ENCODE measurements at regions not wholly inside any gene's neighbourhood (a gene's known extent, or its start where the extent isn't known, plus 50 kb on each side); places are given as distances from the start of the nearest gene placed in this dataset.

- TF ChIP-seq ZBTB33 (IDR thresholded peaks at IDR 0.05; ENCODE audit: borderline replicate concordance, low read depth): no peak
- TF ChIP-seq GATA2 (CRISPR knock-in tag; IDR thresholded peaks at IDR 0.05): no peak
- TF ChIP-seq FOXJ3 (CRISPR knock-in tag; IDR thresholded peaks at IDR 0.05): no peak
- no peak for TF ChIP-seq USF2 (IDR thresholded peaks at IDR 0.05; ENCODE audit: borderline replicate concordance, low read depth, low read length)
- TF ChIP-seq USF1 (IDR thresholded peaks at IDR 0.05; ENCODE audit: borderline replicate concordance, low read depth): no peak
- TF ChIP-seq CTCF (IDR thresholded peaks at IDR 0.05): no peak
These were observed 261.8 kb upstream of the IRX1 start (continued) for GRCh38 chr5:3333836-3334235.

GRCh38 chr5:3333105-3333504, 262.5 kb upstream of the IRX1 start:
- WGBS (ENCODE audit: low lambda C conversion rate): 3% methylated on average over 4 of the region's 9 CpGs
- Histone ChIP-seq H3K9me3 (no peaks in the 10 kb centered on the region), H3K79me2 (ENCODE audit: insufficient read depth) (no peaks in the 10 kb centered on the region), H3K9me2 (no peaks in the 10 kb centered on the region), H3K4me2 (no peak overlapping the region), H4K20me1 (ENCODE audit: insufficient read depth) (no peaks in the 10 kb centered on the region), H3K4me3 (ENCODE audit: low read depth in 2 of 2, low read length in 1 of 2) (no peak overlapping the region), H3K27ac (ENCODE audit: low read depth in 2 of 2, low read length in 1 of 2) (no peak overlapping the region), H3K4me1 (ENCODE audit: control insufficient read depth in 1 of 2, insufficient read depth in 2 of 2, low read depth in 1 of 2, low read length in 1 of 2) (no peaks in the 10 kb centered on the region), H3K36me3 (replicated peaks in 1 of 2; ENCODE audit: control insufficient read depth in 1 of 2, insufficient read depth in 2 of 2, low read length in 1 of 2) (no peaks in the 10 kb centered on the region), H2AFZ (ENCODE audit: low read depth) (no peak overlapping the region), H3F3A (replicated peaks; ENCODE audit: insufficient read depth) (no peaks in the 10 kb centered on the region), H3K9ac (no peak overlapping the region), H3K27me3 (ENCODE audit: insufficient read depth) (peaks cover 14% of the 10 kb centered on the region)
- POLR2A ChIA-PET: no interaction called here
- CTCF ChIA-PET: no interaction called here
- DNase-seq: no peak
- TF ChIP-seq NFIC (IDR thresholded peaks at IDR 0.05; ENCODE audit: borderline replicate concordance) (no peak), FOXJ3 (CRISPR knock-in tag; IDR thresholded peaks at IDR 0.05) (no peak), CTCF (IDR thresholded peaks at IDR 0.05) (no peak), REST (IDR thresholded peaks at IDR 0.05; ENCODE audit: low read depth, low read length) (no peak), ZBTB33 (IDR thresholded peaks at IDR 0.05; ENCODE audit: borderline replicate concordance, low read depth) (no peak), RAD21 (IDR thresholded peaks at IDR 0.05; ENCODE audit: low read length) (no peak), EP300 (IDR thresholded peaks at IDR 0.05; ENCODE audit: borderline replicate concordance in 1 of 2, low read depth in 1 of 2, low read length in 1 of 2) (no peak), SMC3 (IDR thresholded peaks at IDR 0.05; ENCODE audit: low read depth, low read length) (no peak), FOXM1 (IDR thresholded peaks at IDR 0.05; ENCODE audit: low read depth) (no peak)
